OCI-M2 (cell line): ENCODE measurements at regions not wholly inside any gene's neighbourhood (a gene's known extent, or its start where the extent isn't known, plus 50 kb on each side); places are given as distances from the start of the nearest gene placed in this dataset.

ENCODE experiments used
- DNase-seq: peaks from one replicate; lab custom pipeline; 2025; ENCODE audit not compliant: unreplicated experiment; lab: John Stamatoyannopoulos, UW

DNA sequence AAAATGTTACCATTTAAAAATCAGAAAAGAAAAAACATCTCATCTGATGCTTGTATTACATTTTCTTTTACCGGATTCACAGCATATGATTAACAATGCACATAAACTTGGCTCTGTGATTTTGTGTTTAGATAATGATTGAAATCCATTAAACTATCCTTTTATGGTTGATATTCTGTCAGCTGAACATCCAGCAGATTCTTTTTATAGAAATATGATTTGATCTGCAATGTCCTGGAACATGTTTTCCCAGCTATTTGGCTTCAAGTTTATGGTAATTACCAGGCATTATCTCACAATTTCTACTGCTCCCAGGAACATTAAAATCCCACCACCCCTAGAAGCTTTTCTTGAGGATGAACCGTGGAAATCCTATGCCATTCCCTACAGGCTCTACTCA lies 205.7 kb upstream of the TET2 start:
- no peak for DNase-seq

DNA sequence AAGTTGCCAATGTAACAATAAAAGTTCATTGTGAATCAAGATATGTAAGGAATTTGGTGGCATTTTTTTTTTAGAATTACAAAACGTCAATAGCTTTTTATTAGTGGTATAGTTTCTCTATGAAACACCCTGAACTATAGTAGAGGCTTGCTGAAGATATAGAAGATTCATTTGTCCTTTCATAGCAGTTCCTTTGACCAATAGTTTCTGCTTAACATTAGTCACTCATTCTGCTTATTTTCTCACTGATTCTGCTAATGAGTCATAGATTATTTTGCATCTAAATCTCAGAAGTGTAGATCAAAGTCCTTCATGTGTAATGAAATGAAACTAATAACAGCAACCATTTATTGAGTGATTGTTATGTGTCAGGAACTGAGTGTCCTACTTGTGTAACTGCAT lies 205.0 kb upstream of the TET2 start:
- DNase-seq: no peak

DNA sequence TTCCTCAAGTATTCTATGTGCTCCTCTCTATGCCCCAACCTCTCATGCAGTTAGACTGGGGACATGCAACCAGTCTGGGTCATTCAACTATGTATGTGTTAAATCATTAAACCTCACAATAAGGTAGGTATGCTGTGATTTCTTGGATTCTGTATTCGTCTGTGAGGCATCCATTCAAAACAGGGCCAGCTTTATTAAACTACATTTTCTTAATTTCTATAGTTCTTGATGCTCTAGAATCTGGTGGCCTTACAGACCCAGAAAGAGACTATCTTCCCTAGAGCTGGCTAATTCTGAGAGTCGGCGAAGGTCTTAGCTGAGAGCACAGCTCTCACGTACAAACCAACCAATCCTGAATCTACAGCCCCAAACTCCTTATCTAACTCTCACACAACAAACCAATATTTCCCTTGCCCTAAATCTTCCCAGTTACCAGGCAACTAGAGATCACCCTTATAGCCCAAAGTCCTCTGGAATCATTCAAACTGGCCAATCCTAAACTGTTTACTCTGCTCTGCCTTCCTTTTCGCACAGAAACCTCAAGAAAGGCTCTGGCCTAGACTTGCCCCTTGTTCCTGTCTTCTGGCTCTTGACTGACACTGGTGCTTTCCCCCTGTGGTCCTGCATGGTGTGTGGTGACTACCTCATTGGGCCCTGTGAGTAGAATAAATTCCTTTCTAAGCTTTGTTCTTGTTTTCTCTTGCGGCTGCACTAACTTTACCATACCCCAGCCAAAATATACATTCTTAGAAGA lies 203.5 kb upstream of the TET2 start:
- DNase-seq: no peak

DNA sequence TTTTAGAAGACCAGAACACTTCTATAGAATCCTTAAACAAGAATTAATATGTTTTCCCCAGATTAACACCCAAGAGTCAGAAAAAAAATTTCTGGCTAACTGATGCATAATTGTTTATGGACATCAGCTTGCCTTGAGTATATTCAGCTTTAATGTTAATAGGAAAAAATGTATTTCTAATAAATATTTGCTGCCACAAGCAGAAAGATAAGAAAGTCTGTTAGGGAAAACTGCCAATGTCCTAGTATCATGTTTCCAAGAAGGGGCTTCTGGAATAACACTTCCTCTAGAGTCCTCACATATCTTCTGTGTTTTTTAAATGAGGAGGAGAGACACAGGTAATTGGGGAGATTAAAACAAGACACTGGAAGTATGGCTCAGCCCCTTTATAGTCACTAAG lies 202.1 kb upstream of the TET2 start:
- no peak for DNase-seq

DNA sequence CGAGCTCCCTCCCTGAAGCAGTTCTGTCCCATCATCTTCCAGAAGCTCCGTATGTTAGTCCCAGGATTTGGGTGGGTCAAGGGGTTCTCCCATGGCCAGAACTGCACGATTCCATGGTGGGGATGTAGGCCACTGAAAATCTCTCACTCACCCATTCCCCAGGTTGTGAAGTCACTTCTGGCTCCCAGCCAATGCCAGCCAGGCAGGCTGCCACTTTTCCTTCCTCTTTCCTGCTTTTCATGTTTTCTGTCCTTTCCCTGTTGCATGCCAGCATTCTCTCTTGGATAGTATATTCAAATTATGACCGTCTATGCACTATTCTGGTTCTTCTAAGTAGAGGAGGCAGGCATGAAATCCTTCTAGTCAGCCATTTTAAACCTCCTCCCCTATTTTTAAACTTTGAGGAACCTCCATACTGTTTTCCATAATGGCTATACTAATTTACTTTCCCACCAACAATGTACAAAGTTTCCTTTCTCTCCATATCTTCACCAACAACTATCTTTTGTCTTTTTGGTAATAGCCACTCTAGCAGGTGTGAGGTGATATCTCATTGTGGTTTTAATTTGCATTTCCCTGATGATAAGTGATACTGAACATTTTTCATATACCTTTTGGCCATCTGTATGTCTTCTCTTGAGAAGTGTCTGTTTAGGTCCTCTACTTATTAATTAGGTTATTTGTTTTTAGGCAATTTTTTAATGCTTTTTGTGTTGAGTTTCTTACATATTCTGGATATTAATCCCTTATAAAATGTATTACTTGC lies 182.1 kb upstream of the TET2 start:
- DNase-seq: no peak

DNA sequence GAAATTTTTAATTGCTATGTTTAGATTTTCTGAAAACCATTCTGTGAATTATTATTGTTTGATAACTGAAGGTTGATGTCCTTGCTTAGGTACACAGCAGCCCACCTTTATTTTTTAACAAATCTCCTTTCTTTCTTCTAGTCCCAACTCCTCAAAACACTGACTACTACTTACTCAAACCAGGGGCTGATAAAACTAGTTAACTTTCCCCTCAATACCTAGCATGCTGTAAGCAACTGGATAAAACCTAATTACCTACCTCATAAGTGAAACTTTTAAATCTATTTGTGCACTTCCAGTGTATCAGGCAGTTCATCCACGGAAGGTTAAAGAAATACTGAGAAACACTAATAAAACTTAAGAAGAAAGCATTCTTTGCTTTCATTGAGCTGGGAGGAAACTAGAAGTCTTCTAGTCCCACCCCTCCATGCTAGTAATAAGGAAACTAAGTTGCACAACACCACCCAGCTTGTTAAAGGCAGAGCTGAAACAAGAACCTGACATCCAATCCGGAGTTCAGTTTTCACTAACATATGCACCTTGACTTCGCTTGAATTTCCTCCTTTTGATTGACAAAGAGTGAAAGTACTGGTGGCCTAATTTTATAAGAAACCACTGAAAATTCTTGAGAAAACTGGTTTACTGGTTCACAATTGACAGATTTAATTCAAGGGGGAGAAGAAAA lies 180.2 kb upstream of the TET2 start:
- DNase-seq: no peak

DNA sequence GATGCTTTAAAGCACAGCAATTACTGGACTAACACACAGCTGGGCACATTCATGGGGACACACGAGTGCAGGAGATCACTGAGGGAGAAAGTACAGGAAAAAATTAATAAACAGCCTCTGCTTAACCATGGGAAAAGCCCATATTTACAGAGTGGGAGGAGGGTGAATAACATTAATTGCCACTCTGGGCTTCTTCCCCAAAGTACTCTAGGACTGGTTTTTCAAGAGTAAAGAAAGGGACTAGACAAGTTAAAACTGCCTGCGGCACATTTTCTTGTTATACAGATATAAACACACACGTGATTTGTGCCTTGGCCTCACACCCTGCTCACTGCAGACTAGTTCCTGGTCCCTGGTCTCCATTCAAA lies 179.7 kb upstream of the TET2 start:
- DNase-seq: no peak

DNA sequence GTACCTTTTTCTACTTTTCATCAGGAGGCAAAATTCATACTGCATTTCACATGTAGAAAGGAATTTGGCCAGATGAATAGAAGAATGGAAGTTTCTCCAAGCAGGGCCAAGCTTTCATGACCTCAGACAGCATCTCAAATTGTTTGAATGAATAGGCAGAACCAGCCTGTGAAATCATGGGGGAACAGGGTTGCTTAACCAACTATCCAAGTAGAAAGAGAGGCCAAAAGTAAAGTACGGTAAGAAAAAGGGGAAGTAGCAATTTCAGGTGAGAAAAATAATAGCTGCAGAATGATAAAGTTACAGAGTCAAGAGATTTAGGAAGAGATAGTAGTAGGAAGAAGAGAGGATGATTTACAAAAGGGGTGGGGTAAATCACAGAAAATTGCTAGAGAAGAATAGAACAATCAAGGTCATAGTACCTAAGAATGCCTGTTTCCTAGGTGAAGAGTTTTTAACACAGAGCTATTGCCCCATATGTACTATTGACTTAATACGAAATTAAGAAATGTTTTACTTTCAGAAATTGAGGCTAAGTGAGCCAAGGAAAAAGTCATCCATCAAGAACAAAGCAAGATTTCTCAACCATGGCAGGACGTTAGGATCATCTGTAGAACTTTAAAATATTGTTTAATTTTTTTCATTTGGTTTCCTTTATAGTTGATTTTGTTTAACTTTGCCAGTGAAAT lies 177.1 kb upstream of the TET2 start:
- no peak for DNase-seq

DNA sequence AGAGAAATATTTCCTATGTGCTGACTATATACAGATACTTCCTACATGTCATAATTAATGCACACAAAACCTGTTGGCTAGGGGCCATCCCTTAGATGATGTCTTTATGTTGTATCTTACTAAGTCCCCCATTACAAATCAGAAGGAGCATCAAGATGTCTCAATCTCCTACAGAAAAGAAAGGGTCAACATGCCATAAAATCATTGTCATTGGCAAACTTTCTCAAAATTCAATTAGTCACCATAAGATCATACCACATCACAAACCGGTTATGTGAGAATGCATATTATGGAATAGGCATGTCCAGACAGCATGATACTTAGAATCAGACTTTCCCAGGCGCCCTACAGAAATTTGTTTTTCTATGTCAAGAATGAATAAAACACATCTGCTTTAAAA lies 175.2 kb upstream of the TET2 start:
- DNase-seq: no peak

DNA sequence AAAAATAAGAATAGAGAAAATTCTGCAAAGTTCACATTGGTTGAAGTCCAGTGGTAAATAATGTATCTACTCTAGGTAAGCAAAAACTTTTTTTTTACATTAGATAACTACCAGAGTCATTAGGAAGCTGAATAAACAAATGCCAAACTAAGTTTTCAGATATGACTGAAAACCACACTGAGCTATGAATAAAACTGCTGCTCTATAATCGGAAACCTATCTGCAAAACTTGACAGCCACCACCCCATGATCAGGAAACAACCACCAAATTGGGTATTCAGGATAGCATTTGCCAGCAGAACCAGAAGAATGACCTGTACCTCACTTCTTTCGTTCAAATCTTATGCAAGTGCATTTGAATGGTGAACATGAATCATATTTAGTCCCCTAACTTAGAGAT lies 173.0 kb upstream of the TET2 start:
- no peak for DNase-seq

DNA sequence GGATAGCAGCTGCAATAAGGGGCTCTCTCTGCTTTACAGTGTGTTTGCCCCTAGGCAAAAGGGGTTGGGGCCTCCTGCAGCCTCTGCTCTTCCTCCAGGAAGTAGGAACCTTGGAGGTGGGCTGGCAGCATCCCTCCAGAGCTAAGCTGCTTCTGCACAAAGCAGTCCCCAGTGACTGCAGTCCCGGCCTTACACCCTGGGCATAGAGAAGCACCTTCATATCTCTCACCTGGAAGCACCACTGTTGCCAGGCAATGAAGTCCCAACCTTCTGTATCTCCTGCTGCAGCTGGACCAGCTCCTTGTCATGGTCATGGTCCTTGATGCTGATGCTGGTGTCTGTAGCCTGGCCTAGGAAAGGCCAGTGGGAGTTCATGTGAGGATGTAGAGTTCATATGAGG lies 171.1 kb upstream of the TET2 start:
- no peak for DNase-seq

DNA sequence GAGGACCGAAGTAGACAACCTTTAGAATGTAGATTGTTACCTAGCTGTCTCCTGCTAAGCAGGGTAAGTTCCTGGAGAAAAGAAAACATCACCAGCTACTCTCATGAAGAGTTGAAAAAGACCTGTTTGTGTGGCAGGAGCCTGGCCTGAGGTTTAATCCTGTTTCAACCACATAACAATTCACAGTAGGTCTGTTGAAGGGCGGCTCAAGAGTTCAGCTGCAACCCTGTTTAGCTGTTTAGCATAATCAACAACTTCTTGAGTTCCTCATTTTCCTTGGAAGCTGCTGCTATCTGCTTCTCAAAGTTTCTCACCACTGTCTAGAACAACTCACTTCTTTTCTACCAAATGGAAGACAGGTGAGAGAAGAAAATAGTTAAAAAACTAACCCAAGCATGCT lies 170.4 kb upstream of the TET2 start:
- DNase-seq: no peak

DNA sequence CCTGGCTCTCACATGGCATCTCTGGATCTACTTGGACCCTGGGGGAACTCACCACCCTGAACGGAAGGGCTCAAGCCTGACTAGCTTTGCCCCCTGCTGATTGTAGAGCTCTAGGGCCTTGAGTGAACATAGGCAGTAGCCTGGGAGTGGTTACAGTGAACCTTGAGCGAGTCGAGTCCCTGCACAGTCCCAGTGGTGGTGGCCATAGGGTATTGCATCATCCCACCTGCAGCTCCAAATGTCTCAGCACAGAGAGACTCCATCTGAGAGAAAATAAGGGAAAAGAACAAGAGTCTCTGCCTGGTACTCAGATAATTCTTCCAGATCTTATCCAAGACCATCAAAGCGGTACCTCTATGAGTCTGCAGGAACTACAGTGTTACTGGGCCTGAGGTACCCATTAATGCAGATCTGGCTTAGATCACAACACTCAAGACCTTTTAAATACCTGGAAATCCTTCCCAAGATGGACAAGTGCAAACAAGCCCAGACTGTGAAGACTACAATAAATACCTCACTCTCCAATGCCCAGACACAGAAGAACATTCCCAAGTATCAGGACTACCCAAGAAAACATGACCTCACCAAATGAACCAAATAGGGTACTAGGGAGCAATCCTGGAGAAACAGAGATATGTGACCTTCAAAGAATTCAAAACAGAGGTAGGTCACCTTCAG lies 167.5 kb upstream of the TET2 start:
- DNase-seq: no peak

DNA sequence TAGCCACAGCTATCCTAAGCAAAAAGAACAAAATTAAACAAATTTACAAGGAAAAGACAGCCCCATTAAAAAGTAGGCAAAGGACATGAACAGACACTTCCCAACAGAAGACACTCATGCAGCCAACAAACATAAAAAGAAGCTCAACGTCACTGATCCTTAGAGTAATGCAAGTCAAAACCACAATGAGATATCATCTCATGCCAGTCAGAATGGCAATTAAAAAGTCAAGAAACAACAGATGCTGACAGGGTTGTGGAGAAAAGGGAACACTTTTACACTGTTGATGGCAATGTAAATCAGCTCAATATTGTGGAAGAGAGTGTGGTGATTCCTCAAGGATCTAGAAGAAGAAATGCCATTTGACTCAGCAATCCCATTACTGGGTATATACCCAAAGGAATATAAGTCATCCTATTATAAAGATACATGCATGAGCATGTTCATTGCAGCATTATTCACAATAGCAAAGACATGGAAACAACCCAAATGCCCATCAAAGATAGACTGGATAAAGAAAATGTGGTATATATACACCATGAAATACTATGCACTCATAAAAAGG lies 163.0 kb upstream of the TET2 start:
- DNase-seq: no peak

DNA sequence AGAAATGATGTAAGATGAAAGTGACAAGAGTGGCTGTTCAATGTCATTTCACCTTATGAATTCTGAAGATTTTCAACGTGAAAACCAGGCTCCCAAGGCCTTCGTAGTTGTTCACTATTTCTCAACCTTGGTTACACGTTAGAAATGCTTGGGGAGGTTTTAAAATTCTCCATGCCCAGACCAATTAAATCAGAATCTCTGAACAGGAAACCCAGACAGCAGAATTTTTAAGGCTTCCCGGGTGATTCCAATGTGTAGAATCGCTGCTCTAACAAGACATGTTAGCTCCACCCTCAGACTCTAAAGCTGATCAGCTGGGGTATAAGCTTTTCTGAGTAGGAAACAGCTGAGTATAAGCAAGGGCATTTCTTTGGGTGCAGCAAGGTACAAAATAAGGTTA lies 160.4 kb upstream of the TET2 start:
- DNase-seq: no peak

DNA sequence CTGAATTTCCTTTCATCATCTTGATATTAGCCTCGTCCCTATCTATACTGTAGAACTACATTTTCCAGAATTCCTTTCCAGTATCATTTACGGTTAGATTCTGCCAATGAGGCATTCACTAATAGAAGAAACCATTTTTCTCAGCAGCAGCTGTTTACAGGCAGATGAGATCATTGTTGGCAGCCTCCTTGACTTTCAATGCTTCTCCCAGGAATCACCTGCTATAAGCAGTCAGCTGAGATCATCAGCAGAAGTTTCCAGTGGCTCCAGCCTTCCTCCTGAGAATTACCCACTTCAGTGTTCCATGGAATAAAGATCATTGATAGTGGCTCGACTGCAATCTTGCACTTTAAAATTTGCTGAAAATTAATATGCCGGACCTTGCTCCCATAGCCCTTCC lies 157.3 kb upstream of the TET2 start:
- DNase-seq: no peak

DNA sequence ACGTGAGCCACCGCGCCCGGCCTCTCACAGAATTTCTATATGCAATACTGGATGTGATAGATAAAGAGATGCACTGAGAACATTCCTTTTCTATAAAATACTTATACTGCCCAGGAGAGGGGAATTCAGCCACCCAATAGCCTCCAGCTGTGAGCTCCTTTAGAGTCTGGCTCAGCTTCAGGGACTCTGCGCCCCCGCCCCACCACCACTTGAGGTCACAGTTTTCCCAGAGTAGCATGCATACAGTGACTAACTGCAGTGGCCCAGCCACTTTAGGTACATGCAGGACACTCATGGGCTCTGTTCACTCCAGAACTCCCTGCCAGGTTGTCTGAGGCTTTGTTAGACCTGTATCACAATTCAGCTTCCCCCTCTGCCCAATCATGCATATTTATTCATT lies 144.4 kb upstream of the TET2 start:
- DNase-seq: no peak

DNA sequence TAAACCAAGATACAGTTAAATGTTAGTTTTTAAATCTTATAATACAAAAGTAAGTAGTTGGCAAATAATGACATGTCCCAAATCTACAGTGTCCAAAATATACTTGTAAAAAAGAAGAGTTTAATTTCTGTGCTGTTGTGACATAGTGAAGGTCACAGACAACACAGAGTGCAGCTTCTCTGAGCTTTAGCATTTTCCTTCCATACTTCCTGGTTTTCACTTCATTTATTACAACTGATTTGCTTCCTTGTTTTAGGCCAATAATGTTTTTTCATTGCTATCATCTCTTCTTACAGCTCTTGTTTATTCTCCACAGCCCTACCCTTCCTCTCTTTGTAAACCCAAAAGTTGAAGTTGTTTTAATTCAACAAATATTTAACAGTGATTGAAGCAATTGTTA lies 132.4 kb upstream of the TET2 start:
- no peak for DNase-seq

DNA sequence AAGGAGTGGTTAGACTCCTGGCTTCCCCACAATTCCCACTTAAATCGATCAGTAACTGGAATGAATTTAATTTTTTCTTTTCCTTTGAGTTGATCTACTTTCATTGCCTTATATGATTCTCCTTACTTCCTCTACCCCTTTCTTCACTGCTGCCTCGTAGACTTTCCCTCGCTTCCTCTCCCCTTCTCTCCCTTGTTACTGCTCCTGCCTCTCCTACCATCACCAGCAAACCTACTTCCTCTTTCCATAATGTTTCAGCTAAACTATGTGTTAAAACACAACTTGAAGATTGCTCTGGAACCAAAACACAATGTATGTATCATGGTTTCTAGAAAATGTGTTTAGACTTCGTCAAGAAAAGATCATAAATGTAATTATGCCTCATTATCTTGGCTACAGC lies 132.0 kb upstream of the TET2 start:
- DNase-seq: no peak

DNA sequence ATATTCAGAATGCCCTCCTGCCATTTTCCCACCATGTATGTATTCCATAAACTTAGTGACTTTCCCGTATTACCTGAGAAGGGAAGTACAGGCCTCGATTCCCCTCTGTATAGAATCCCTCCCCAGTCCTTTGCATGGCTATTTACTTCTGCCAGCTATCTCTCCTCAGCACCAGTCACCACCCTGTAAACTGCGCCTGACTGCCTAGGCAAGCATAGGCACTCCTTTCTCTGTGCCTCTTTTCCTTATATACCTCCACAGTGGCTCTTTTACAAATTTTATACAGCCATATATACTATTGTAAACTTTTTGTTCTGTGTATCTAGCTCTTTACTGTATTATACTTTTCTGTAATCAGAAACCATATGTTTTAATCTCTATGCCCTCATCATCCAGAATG lies 130.9 kb upstream of the TET2 start:
- no peak for DNase-seq
